ENCODE measurements at regions not wholly inside any gene's neighbourhood (a gene's known extent, or its start where the extent isn't known, plus 50 kb on each side); places are given as distances from the start of the nearest gene placed in this dataset.

- H3K27ac ChIP-seq, result no peak overlapping the region
- H3K27me3 ChIP-seq (replicated peaks in 1 of 7), result no peaks in the 10 kb centered on the region
- H3K4me3 ChIP-seq, result no peak overlapping the region
- intact Hi-C loops (cut with DNase I; ENCODE audit: low total_unique reads), result no loop called here
- 52 to 63% (median 58%) methylated on average over 9 of the region's 9 CpGs for WGBS, 5 donors
- H3K4me1 ChIP-seq, result no peaks in the 10 kb centered on the region
- no peak for DNase-seq
- TF ChIP-seq POLR2AphosphoS5 (IDR thresholded peaks at IDR 0.05), result no peak
- TF ChIP-seq CTCF (IDR thresholded peaks at IDR 0.05 in 8 of 11, conservative IDR thresholded peaks at IDR 0.05 in 3 of 11), result no peak
- TF ChIP-seq POLR2A (IDR thresholded peaks at IDR 0.05), result no peak
- no peaks in the 10 kb centered on the region for H3K36me3 ChIP-seq
- no peaks in the 10 kb centered on the region for H3K9me3 ChIP-seq
Observed at GRCh38 chr5:167902298-167902697, 389.1 kb upstream of the WWC1 start.

GRCh38 chr5:167903243-167903642 is 388.2 kb upstream of the WWC1 start:
- Histone ChIP-seq H3K27me3 (replicated peaks in 1 of 7) (no peaks in the 10 kb centered on the region), H3K4me3 (no peak overlapping the region), H3K27ac (no peak overlapping the region), H3K4me1 (no peaks in the 10 kb centered on the region), H3K36me3 (no peaks in the 10 kb centered on the region), H3K9me3 (no peaks in the 10 kb centered on the region)
- intact Hi-C loops (cut with DNase I; ENCODE audit: low total_unique reads), result no loop called here
- no peak for DNase-seq
- TF ChIP-seq POLR2AphosphoS5 (IDR thresholded peaks at IDR 0.05), result no peak
- no peak for TF ChIP-seq CTCF (IDR thresholded peaks at IDR 0.05 in 8 of 11, conservative IDR thresholded peaks at IDR 0.05 in 3 of 11)
- TF ChIP-seq POLR2A (IDR thresholded peaks at IDR 0.05), result no peak
- 83 to 92% (median 85%) methylated on average over 4 of the region's 4 CpGs for WGBS, 5 donors

GRCh38 chr5:167903659-167904058 is 387.8 kb upstream of the WWC1 start:
- intact Hi-C loops (cut with DNase I; ENCODE audit: low total_unique reads), result no loop called here
- WGBS, 5 donors, result 63 to 82% (median 70%) methylated on average over 2 of the region's 2 CpGs
- Histone ChIP-seq H3K4me1 (no peaks in the 10 kb centered on the region), H3K4me3 (no peak overlapping the region), H3K9me3 (no peaks in the 10 kb centered on the region), H3K27me3 (replicated peaks in 1 of 7) (no peaks in the 10 kb centered on the region), H3K27ac (no peak overlapping the region), H3K36me3 (no peaks in the 10 kb centered on the region)
- TF ChIP-seq CTCF (IDR thresholded peaks at IDR 0.05 in 8 of 11, conservative IDR thresholded peaks at IDR 0.05 in 3 of 11), result no peak
- no peak for TF ChIP-seq POLR2A (IDR thresholded peaks at IDR 0.05)
- TF ChIP-seq POLR2AphosphoS5 (IDR thresholded peaks at IDR 0.05), result no peak
- DNase-seq, result no peak

- no peak for DNase-seq
- Histone ChIP-seq H3K4me1 (no peaks in the 10 kb centered on the region), H3K4me3 (no peak overlapping the region), H3K9me3 (no peaks in the 10 kb centered on the region), H3K27ac (no peak overlapping the region), H3K27me3 (replicated peaks in 1 of 7) (no peaks in the 10 kb centered on the region), H3K36me3 (no peaks in the 10 kb centered on the region)
- TF ChIP-seq POLR2AphosphoS5 (IDR thresholded peaks at IDR 0.05) (no peak), CTCF (IDR thresholded peaks at IDR 0.05 in 8 of 11, conservative IDR thresholded peaks at IDR 0.05 in 3 of 11) (no peak), POLR2A (IDR thresholded peaks at IDR 0.05) (no peak)
- 62 to 75% (median 73%) methylated on average over 6 of the region's 6 CpGs for WGBS, 5 donors
- intact Hi-C loops (cut with DNase I; ENCODE audit: low total_unique reads), result no loop called here
Observed at GRCh38 chr5:167905919-167906853, 385.3 kb upstream of the WWC1 start.
